Activated CD4-positive, alpha-beta T cell treated with anti-CD3 and anti-CD28 coated beads, Interleukin-2, amount 50 U/mL, for 48 hours (primary cell): ENCODE measurements at regions not wholly inside any gene's neighbourhood (a gene's known extent, or its start where the extent isn't known, plus 50 kb on each side); places are given as distances from the start of the nearest gene placed in this dataset.
"Not testable (repeated sequence)": the region's sequence is repeated elsewhere in the genome, so short reads cannot be mapped to it uniquely, and the experiment has no call there.

Experiments used
- DNase-seq, 2 experiments: peaks; one replicate each; pipeline ENCODE4 v3.0.0-alpha.2; 2020

DNA sequence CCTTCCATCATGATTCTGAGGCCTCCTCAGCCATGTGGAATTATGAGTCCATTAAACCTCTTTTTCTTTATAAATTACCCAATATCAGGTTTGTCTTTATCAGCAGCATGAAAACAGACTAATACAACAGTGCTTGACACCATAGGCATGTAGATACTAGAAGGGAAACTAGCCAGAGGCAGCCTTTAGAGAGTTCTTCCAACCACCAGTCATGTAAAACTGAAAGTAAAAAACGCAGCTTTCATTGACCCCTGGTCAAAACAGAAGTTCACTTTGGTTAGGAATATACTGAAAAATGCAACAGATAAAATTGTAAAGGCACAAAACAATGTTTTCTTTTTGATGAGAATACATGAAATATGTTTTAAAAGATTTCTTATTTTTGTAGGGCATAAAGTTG, 122.8 kb upstream of the L3MBTL4 start:
- DNase-seq: no peak

DNA sequence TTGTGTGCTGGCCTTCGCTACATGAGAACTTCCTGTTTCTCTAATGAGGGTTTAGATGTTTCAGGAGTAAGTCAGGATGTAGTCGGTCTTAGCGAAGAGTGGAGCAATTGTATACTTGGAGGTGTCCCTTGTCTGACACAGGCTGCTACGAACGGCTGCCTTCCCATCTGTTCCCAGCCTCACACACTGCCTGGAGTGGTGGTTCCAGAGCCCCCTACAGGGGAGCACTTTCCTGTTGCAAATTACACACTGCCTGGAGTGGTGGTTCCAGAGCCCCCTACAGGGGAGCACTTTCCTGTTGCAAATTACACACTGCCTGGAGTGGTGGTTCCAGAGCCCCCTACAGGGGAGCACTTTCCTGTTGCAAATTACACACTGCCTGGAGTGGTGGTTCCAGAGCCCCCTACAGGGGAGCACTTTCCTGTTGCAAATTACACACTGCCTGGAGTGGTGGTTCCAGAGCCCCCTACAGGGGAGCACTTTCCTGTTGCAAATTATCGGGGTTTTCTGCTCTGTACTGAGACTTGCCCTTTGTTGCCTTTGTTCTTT, 126.5 kb upstream of the L3MBTL4 start:
- not testable (repeated sequence) for DNase-seq

DNA sequence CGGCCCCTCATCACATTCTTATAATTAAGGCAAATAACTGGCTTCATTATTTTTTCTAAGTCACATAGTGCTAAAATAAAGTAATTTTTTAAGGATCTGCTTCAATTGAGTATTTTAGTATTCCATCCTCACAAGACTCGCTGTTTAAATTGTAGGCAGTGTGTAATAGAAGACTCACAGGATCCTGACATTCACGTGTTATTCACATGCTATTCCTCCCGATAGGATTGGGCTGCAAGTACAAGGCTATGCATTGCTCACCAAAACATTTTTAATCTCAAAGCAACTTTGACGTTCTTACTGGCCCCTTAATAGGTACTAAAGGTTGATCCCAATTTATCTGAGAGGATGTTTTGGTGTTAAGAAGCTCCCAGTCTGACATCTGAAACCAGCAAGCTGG, 127.6 kb upstream of the L3MBTL4 start:
- no peak for DNase-seq

DNA sequence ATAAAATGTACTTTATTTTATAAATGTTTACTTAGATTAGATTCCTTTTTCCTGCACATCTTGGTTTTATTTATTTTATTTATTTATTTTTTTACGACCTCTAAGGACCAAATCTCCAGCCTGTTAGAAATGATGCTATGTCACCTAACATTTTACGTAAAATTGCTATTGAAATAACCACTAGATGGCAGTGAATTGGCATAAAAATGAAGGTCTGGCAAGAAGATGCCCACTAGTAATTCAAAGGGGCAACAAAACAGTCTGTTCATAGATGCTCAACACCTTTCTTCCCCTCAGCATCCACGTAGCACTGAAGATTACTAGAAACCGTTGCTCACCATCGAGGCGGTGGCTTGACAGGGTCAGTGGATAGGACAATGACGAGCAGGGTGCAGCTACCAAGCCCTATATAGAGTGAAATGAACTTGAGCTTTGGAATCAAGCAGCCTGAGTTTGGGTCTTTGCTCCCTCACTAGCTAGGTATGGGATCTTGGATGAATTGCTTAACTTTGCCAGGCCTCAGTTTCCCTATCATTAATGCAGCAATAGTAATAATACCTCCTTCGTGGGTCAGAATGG, 128.7 kb upstream of the L3MBTL4 start:
- DNase-seq: no peak

DNA sequence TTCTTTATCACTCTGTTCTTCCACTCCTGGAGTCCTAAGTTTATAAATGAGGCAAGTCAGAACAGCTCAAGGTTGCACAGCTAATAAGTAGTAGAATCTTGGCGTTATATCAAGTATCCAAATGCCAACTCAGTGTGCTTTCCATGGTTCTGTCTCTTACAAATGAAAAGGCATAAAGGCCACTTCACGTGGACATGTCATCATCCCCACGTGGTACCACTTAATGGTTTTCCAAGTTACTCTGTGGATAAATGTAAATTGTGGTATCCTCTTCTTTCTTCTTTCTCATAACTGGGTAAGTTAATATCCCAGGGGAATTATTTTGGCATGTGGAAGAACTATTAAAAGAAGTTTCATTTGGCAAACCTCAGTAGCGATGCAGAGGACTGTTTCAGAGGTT, 131.5 kb upstream of the L3MBTL4 start:
- no peak for DNase-seq

DNA sequence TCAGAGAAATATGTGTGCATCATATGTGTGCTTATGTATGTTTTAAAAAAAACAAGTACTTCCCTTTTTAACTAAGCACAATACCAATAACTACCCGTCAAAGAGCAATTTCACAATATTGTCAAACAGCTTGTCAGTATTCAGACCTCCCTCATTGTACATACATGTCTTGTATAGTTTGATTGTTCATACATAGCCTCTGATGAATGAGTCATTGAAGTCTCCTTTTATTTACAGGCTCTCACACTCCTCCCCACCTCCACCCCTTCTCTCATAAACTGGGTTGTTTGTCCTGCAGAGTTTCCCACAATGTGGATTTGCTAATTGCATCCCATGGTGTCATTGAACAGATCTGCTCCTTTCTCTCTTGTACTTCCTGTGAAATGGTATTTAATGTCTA, 132.8 kb upstream of the L3MBTL4 start:
- DNase-seq: no peak

DNA sequence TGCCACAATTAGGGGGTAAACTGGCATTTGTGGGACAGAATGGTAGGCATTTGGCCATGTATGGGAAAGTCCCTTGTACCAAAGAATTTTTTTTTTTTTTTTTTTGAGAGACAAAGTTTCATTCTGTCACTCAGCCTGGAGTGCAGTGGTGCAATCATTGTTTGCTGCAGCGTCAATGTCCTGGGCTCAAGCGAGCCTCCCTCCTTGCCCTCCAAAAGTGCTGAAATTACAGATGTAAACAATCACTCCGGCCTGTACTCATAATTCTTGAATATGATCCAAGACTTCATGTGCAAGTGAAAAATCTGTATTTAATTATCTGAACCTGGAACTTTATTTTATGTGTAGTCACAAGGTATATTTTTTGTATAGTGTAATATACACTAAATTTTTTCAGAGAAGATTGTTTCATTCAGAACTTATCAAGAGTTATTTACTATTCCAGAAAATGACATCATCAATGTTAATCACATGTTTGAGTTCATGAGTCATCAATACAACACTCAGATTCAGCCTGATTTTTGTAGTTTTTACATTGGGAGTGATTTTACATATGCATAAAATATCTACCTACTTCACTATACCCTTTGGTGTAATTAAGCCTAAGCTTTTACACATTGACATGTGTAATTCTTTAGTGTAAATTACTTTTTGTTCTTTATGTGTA, 138.7 kb upstream of the L3MBTL4 start:
- DNase-seq: no peak

DNA sequence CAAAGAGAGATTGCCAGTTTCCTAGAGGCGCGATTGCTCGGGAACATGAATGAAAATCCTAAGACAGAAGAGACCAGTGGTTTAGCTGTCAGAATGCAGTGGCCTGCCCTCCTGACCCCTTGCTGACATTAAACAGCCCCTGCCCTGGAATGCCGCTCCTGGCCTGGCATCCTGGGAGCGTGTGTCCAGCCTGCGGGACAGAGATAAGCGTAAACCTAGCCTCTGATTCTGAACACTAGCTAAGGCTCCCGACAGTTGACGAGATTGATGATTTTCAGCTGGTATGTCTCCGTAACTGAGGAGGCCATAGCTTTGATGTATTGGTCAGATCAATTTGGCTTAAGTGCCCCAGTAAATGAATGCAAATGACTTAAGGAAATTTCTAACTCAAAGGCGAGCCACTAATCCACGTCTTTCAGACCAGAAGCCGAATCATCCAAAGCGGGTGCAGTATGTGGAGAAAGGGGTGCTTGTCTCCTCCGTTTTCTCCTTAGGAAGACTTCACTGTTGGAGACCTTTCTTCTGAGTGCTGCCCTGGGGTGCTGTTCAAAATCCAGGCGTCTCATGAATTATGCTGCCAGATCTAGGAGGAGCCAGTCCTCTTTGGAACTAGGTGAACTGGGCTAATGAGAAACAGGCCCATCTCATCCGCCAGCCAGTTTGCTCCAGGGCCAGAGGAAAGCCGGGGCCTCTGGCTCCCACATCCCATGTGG, 142.5 kb upstream of the L3MBTL4 start:
- DNase-seq: no peak

DNA sequence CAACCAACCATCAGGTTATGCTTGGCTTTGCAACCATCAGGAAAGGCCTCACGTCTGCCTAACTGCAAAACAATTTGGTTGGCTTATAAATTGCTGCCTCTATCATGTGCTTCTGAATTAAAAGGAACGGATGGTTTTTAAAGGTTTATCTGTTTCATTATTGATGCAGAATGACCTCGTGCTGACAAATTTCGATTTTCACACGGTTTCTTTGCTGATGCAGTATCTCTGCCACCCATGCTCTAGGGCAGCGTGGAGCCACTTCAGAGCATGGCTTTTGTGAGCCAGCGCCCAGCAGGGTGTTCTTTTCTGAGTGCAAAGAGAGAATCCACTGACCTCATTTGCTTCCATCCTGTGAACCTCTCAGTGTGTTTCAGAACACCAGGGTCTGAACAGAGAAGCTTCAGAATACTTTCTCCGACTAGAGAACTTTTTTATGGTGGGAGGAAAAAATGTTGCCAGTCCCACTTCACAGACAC, 143.1 kb upstream of the L3MBTL4 start:
- DNase-seq: no peak

DNA sequence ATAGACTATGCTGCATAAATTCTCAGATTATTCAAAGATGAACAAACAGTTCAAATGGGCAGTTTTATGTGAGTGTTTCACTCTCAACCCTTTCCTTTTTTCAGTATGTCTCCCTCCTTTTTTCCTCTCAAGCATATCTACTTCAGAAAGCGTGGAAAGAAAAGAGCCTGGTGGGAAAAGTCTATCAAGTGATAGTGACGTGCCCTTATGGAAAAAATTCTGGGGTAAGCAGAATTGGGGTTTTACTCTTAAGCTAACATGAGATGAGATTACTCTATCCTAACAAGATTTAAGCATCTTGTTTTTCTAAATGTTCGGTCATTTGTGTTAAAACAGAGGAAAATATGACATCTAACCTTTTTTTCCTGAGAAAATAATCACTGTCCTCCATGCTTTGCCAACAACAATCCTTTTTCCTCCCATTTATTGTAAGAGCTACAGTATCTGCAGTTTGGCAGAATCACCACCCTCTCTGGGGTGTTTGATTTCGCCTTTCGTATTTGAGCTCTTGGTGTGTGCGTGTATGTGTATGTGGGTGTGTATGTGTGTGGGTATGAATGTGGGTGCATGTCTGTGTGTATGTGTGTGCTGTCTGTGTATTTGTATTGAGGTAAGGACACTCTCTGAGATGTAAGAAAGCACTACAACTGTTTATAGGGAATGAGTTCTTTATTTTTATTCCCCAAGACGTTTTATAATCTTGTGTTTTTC, 143.9 kb upstream of the L3MBTL4 start:
- DNase-seq: no peak

DNA sequence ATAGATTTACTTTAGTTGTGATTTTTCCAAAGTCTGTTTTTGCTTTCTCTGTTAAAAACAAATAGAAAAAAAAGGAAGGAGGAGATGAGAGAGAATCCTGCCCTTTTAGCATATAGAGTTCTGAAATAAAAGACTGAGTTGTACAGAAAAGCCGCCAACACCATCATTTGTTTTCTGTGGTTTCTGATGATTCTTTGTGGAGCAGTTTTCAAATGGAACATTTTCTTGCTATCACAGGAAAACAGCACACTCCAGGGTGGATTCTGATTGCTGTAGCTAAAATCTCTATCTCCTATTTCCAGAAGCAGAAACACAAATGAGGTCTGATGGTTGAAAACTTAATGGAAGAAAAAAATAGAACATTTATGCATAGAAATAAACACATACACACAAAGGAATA, 144.6 kb upstream of the L3MBTL4 start:
- no peak for DNase-seq

DNA sequence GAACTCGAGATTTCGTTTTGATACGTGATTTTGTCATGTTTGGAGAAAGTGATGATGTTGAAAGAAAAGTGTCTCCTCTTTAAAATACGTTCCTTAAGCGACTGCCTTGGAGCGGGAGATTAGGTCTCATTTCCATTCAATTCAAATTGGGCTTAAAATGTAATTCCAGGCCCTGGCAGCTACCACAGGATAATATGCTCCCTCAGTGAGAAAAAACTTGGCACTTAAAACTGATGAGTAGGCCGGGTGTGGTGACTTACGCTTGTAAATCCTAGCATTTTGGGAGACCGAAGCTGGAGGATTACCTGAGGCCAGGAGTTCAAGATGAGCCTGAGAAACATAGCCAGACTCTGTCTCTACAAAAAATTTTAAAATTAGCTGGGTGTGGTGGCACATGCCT, 146.3 kb upstream of the L3MBTL4 start:
- DNase-seq: no peak

DNA sequence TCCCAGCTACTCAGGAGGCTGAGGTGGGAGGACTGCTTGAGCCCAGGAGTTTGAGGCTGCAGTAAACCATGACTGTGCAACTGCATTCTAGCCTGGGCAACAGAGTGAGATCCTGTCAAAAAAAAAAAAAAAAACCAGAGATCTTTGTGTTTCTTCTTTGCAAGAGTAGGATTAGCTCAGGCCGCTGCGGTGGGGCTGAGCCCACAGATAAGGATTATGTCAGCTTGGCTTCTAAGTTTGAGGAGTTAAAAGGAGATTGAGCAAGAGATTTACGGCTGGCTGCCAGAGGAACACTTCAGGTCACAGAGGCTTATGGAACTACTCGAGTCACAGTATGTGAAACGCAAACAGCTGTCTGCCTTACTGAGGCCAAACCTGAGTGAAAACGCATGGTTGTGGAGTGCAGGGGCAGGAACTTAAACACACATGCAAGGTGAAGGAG, 146.7 kb upstream of the L3MBTL4 start:
- DNase-seq: no peak

DNA sequence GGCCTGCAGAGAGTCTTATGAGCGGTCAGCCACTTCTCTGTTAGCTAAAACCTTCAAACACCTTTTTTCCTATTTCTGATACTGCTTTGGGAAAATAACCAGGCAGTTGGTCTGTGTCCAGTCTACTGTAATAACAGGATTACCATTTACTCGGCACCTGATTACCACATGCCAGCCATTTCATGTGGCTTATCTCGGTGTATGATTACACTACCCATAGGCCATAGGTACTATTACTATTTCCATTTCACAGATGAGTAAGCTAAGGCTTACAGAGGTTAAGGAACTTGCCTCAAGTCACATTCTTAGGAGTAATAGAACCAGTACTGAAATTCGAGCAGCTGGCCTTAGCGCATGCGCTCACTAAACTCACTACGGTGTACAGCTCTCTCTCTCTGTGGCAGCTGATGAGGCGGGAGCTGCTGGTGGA, 147.2 kb upstream of the L3MBTL4 start:
- no peak for DNase-seq

DNA sequence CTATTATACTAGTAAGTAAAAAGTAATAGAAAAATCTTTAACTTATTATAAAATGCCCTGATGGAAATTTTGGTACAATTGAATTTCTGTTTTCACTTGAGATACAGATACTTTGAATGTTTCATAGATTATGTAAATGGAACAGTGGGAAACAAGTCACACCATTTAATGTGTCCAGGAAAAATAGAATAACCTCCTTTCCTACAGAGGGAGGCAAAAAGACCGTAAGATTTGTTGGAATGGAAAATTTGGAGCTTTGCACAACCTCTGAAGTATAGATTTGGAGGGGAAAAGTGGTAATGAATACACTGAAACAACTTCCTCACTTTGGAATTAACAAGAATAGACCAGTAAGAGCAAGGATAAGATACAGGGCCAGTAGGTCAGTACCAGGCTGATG, 149.2 kb upstream of the L3MBTL4 start:
- DNase-seq: no peak

DNA sequence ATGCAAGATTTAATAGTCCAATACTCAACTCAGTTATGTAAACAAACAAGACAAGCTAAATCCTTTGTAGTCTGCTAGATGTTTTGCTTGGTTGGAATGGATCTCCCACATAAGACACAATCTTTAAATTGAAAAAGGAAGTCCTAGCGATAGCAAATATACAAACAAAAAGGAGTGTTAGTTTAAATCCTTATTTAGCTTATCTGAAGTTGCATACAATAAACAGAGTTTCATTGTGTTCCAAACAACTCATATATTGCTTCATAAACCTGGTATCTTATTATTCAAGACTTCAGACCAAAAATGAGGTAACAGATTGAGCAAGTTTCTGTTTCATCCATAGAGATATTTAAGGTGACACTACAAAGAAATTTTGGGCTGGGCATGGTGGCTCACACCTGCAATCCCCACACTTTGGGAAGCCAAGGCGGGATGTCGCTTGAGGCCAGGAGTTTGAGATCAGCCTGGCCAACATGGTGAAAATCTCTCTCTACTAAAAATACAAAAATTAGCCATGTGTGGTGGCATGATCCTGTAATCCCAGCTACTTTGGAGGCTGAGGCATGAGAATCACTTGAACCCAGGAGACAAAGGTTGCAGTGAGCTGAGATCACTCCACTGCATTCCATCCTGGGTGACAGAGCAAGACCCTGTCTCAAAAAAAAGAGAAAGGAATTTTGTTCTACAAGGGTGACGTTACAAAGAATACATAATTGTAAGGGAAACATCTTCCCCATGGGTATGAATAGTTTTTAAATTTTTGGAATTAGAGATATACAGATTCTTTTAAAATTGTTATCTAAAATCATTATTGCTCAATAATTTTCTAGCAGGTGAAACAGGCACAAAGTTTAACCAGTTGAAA, 150.5 kb upstream of the L3MBTL4 start:
- no peak for DNase-seq

DNA sequence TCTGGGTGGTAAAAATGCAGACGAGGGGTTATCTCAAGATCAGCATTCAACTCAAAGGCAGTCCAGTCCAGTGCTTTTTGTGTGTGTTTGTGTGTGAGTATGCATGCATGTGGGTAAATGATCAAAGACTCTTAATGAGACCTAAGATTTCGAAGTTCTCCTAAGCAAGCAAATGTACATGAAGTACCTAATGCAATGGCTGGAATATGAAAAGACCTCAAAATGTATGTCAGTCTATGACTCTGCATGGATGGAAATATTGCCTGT, 151.0 kb upstream of the L3MBTL4 start:
- DNase-seq: no peak

DNA sequence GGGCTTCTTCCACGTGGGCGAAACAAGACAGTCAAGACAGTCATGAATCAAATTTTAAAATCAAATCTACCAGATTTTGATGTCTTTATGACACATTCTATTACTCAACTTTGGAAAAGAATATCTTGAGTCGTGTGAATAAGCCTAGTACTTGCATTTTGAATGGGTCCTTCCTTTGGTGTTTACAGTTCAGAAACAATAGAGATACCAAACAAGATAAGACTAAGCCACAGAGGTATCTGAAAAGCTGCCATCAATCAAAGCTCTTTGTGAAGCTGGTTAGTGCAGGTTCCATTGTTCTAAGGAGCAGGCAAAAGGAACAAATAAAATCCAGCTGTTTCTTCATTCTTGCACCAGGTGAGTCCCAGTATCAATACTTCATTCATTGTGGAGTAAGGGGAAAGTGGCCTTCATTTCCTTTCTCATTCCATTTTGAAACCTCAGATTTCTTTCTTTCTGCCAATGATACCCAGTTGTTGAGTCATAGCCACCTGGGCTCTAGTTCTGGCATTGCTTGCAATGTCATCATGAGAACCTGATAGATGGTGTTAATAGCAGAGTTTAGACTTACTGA, 151.7 kb upstream of the L3MBTL4 start:
- no peak for DNase-seq

DNA sequence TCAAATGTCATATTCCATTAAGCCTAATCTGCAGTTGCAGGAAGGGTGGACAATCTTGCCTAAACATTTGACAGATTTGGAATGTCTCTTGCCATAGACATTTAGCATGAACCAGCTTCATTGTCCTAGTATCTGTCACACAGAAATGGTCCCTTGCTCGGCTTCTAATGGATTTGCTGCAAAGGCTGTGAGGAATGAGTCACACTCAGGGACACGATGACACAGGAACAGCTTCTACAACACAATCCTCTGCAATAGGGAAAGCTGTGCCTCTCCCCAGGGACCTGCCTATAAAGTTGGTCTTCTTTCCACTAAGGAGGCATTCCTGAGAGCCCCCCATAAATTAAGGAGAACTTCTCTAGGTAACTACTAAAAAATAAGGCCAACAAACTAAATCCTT, 155.1 kb upstream of the L3MBTL4 start:
- no peak for DNase-seq

DNA sequence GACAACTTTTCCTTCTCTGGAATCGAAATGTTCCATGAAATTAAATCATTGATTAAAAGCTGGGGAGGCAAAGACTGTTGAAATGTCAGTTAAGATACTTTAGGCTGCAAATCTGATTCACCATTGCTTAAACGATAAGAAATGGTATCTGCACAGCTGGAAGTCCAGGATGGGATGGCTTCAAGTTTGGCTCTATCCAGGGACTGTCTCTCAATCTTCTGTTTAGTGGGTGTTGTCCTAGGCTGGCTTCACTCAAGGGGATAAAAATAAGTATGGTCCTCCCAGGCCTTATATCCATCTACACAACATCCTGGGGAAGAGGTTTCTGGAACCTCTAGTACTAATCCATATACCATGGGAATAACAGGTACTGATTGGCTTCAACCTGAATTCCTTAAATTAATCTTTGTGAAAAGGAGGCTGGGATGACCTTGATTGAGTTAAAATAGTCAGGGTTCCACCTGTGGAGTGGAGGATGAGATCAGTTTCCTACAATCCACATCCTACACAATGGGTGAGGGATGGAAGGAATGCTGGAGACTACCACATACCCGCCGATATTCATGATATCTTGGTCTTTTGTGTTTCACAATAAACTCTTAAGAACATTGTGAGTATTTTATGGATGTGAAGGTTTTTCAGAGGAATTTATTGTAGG, 156.0 kb upstream of the L3MBTL4 start:
- DNase-seq: no peak

DNA sequence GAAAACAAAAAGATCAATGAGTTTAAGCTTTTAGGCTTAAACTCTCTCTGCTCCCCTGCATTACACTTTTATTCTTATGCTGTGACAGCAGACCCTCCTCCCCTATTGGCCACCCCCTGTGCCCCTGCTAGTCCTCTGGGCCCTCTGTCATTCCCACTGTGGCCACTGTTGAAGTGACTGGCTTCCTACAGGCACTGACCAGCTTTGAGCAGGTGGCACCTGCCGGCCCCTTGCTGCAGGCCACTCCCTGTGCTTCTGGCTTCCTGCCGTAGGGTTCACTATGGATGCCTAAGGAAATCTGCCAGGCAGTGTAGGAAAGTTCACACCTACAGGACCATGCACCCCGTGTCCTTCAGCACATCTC, 156.5 kb upstream of the L3MBTL4 start:
- DNase-seq: no peak

DNA sequence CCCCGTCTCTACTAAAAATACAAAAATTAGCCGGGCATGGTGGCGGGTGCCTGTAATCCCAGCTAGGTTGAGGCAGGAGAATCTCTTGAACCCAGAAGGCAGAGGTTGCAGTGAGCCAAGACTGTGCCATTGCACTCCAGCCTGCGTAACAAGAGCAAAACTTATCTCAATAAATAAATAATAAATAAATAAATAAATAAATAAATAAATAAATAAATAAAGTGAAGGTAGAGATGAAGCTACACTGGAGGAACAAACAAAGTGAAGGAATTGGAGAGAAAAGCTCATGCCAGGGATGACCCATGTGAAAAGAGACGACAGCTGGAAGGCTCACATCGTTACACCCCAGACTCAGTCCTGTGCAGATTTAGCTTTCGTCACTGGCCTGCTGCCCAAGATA, 157.3 kb upstream of the ARHGAP28 start:
- not testable (repeated sequence) for DNase-seq
